ENCODE measurements at regions not wholly inside any gene's neighbourhood (a gene's known extent, or its start where the extent isn't known, plus 50 kb on each side); places are given as distances from the start of the nearest gene placed in this dataset.

GRCh38 chr6:80502871-80503270 is 396.4 kb downstream of the BCKDHB start:
- TF ChIP-seq PBX3 (IDR thresholded peaks at IDR 0.05; ENCODE audit: insufficient replicate concordance, low read depth, low read length) (no peak), CTCF (IDR thresholded peaks at IDR 0.05 in 2 of 3, conservative IDR thresholded peaks at IDR 0.05 in 1 of 3; ENCODE audit: control insufficient read depth in 2 of 3, extremely low read depth in 1 of 3, insufficient read depth in 1 of 3, low read depth in 3 of 3, low read length in 3 of 3) (no peak), CHD4 (IDR thresholded peaks at IDR 0.05) (no peak), ASH2L (IDR thresholded peaks at IDR 0.05; ENCODE audit: borderline replicate concordance, low read depth) (no peak), EZH2 (IDR thresholded peaks at IDR 0.05; ENCODE audit: borderline replicate concordance, control insufficient read depth, low read depth, low read length) (no peak), POLR2A (IDR thresholded peaks at IDR 0.05; ENCODE audit: low read depth, low read length) (no peak), ZNF24 (IDR thresholded peaks at IDR 0.05) (no peak), KDM1A (IDR thresholded peaks at IDR 0.05; ENCODE audit: borderline replicate concordance) (no peak), CEBPB (IDR thresholded peaks at IDR 0.05; ENCODE audit: borderline replicate concordance in 1 of 2, low read depth in 2 of 2, low read length in 2 of 2) (no peak), ZZZ3 (IDR thresholded peaks at IDR 0.05; ENCODE audit: control insufficient read depth, insufficient read length, low read depth) (no peak), ZBTB11 (CRISPR knock-in tag; IDR thresholded peaks at IDR 0.05) (no peak), ZNF384 (IDR thresholded peaks at IDR 0.05; ENCODE audit: borderline replicate concordance, low read depth, low read length) (no peak), NR2C2 (IDR thresholded peaks at IDR 0.05; ENCODE audit: borderline replicate concordance, control insufficient read depth, insufficient read length, low read depth) (no peak)
